ENCODE measurements at regions not wholly inside any gene's neighbourhood (a gene's known extent, or its start where the extent isn't known, plus 50 kb on each side); places are given as distances from the start of the nearest gene placed in this dataset.

DNA sequence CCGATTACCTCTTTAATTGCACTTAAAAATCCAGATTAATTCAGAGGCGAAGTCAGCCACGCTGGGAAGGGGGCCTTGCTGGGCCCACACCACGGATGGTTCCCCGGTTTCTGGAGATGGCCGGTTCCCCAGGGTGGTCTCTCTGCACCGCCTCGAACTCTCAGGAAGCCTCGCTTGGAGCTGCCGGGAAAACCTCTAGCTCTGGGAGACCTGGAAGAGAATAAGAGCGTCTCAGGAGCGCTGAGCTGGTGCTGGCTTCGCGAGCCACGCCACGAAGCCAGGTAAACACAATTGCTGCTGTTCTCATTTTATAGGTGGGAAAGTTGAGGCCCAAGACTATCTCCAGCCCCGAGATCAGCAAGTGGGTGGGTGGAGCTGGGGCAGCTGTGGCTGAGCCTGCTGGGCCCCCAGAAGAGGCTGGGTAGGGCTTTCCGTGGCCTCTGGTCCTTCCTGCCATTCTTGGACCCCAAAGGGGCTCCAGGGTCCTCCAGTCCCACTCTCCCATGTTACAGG, 110.4 kb downstream of the MICALL2 start:
- Histone ChIP-seq H3K9me3 (no peaks in the 10 kb centered on the region), H3K27me3 (no peaks in the 10 kb centered on the region)

DNA sequence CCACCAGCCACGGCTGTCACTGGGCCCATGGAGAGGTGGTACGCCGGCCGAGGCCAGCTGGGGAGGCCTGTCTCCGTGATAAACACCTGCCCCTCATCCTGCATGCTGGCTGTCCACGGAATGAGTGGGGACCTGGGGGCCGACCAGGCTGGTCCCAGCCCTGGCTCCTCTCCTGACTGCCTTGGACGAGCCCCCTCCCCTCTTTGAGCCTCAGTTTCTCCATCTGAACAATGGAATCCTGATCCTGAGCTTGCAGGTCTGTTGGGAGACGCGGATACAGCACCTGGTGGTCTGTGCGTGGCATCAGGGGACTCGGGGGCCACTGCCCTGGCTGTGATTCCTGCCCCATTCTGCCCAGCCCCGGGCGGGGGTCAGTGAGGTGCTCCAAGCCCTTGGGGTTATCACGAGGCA, 109.9 kb downstream of the MICALL2 start:
- Histone ChIP-seq H3K9me3 (no peaks in the 10 kb centered on the region), H3K36me3 (no peaks in the 10 kb centered on the region), H3K27me3 (peaks cover 0 to 4% of the 10 kb centered on the region in 2 donors), H3K4me1 (no peaks in the 10 kb centered on the region), H3K4me3 (no peak overlapping the region), H3K27ac (no peak overlapping the region)
- no peak for TF ChIP-seq POLR2A (IDR thresholded peaks at IDR 0.05)
- TF ChIP-seq, protein P1, sequence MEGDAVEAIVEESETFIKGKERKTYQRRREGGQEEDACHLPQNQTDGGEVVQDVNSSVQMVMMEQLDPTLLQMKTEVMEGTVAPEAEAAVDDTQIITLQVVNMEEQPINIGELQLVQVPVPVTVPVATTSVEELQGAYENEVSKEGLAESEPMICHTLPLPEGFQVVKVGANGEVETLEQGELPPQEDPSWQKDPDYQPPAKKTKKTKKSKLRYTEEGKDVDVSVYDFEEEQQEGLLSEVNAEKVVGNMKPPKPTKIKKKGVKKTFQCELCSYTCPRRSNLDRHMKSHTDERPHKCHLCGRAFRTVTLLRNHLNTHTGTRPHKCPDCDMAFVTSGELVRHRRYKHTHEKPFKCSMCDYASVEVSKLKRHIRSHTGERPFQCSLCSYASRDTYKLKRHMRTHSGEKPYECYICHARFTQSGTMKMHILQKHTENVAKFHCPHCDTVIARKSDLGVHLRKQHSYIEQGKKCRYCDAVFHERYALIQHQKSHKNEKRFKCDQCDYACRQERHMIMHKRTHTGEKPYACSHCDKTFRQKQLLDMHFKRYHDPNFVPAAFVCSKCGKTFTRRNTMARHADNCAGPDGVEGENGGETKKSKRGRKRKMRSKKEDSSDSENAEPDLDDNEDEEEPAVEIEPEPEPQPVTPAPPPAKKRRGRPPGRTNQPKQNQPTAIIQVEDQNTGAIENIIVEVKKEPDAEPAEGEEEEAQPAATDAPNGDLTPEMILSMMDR (IDR thresholded peaks at IDR 0.05), result no peak
- no peak for DNase-seq
- intact Hi-C loops (cut with DNase I; ENCODE audit: low total_unique reads), result no loop called here

More for the DNA sequence above, 110.4 kb downstream of the MICALL2 start:
- no peaks in the 10 kb centered on the region for H3K36me3 ChIP-seq
- DNase-seq, result no peak
- H3K4me3 ChIP-seq, result no peak overlapping the region
- H3K27ac ChIP-seq, result no peak overlapping the region
- intact Hi-C loops (cut with DNase I; ENCODE audit: low total_unique reads), result no loop called here
- no peak for TF ChIP-seq POLR2A (IDR thresholded peaks at IDR 0.05)
- TF ChIP-seq, protein P1 (IDR thresholded peaks at IDR 0.05), result no peak
- H3K4me1 ChIP-seq, result no peaks in the 10 kb centered on the region

GRCh38 chr7:1351881-1352625, 107.2 kb downstream of the MICALL2 start:
- intact Hi-C loops (cut with DNase I; ENCODE audit: low total_unique reads), result no loop called here
- Histone ChIP-seq H3K4me3 (no peak overlapping the region), H3K4me1 (no peaks in the 10 kb centered on the region), H3K9me3 (no peaks in the 10 kb centered on the region), H3K36me3 (no peaks in the 10 kb centered on the region), H3K27ac (no peak overlapping the region), H3K27me3 (peaks cover 0 to 14% of the 10 kb centered on the region in 2 donors)
- TF ChIP-seq, protein P1 (IDR thresholded peaks at IDR 0.05), result no peak
- TF ChIP-seq POLR2A (IDR thresholded peaks at IDR 0.05), result no peak
- DNase-seq, result no peak

- Histone ChIP-seq H3K9me3 (no peaks in the 10 kb centered on the region), H3K4me3 (no peak overlapping the region), H3K4me1 (no peaks in the 10 kb centered on the region), H3K36me3 (no peaks in the 10 kb centered on the region), H3K27ac (no peak overlapping the region), H3K27me3 (peaks cover 0 to 14% of the 10 kb centered on the region in 2 donors)
- DNase-seq, result no peak
- TF ChIP-seq POLR2A (IDR thresholded peaks at IDR 0.05), result no peak
- TF ChIP-seq, protein P1 (IDR thresholded peaks at IDR 0.05), result no peak
- intact Hi-C loops (cut with DNase I; ENCODE audit: low total_unique reads), result no loop called here
Measured at GRCh38 chr7:1352656-1353271, 106.5 kb downstream of the MICALL2 start.

Measured in uterus (tissue), 3 donors.